ENCODE measurements at regions not wholly inside any gene's neighbourhood (a gene's known extent, or its start where the extent isn't known, plus 50 kb on each side); places are given as distances from the start of the nearest gene placed in this dataset.

- no peaks in the 10 kb centered on the region for H3K79me2 ChIP-seq (ENCODE audit: control insufficient read depth, insufficient read depth, low read length)
- no peak for DNase-seq (ENCODE audit: low read depth in 2 of 2)
- H3K9ac ChIP-seq (ENCODE audit: insufficient read depth, low read length): no peak overlapping the region
- H4K20me1 ChIP-seq (ENCODE audit: control insufficient read depth, extremely low read depth, insufficient read depth, low read length): no peaks in the 10 kb centered on the region
- H3K4me2 ChIP-seq (ENCODE audit: extremely low read depth, insufficient read depth, low read length): no peak overlapping the region
- no peak overlapping the region for H3K27ac ChIP-seq (ENCODE audit: insufficient read depth, low read length)
- H3K4me3 ChIP-seq (replicated peaks in 1 of 4; ENCODE audit: control extremely low read depth in 1 of 4, insufficient read depth in 1 of 4, low read depth in 3 of 4, low read length in 4 of 4): no peak overlapping the region
- H3K27me3 ChIP-seq (ENCODE audit: control insufficient read depth, insufficient read depth, low read length): no peaks in the 10 kb centered on the region
- no peaks in the 10 kb centered on the region for H3K9me3 ChIP-seq (ENCODE audit: control insufficient read depth, insufficient read depth, low read depth, low read length)
- H2AFZ ChIP-seq (ENCODE audit: low read length): no peak overlapping the region
- no peaks in the 10 kb centered on the region for H3K36me3 ChIP-seq (ENCODE audit: control insufficient read depth, insufficient read depth, low read length)
- no peak for TF ChIP-seq EZH2 (IDR thresholded peaks at IDR 0.05; ENCODE audit: low read length, missing control alignments)
- TF ChIP-seq CTCF (conservative IDR thresholded peaks at IDR 0.05 in 1 of 2, IDR thresholded peaks at IDR 0.05 in 1 of 2; ENCODE audit: low read depth in 1 of 2, low read length in 2 of 2): no peak
- H3K4me1 ChIP-seq (ENCODE audit: control insufficient read depth, extremely low read depth, insufficient read depth, low read length): no peaks in the 10 kb centered on the region
These were observed 1925.5 kb downstream of the PCDH7 start for GRCh38 chr4:32645653-32646052.

- Histone ChIP-seq H4K20me1 (ENCODE audit: control insufficient read depth, extremely low read depth, insufficient read depth, low read length) (no peaks in the 10 kb centered on the region), H3K79me2 (ENCODE audit: control insufficient read depth, insufficient read depth, low read length) (no peaks in the 10 kb centered on the region), H2AFZ (ENCODE audit: low read length) (no peak overlapping the region), H3K9ac (ENCODE audit: insufficient read depth, low read length) (no peak overlapping the region), H3K27ac (ENCODE audit: insufficient read depth, low read length) (no peak overlapping the region), H3K36me3 (ENCODE audit: control insufficient read depth, insufficient read depth, low read length) (no peaks in the 10 kb centered on the region), H3K4me2 (ENCODE audit: extremely low read depth, insufficient read depth, low read length) (no peak overlapping the region), H3K27me3 (ENCODE audit: control insufficient read depth, insufficient read depth, low read length) (no peaks in the 10 kb centered on the region), H3K4me1 (ENCODE audit: control insufficient read depth, extremely low read depth, insufficient read depth, low read length) (no peaks in the 10 kb centered on the region), H3K4me3 (replicated peaks in 1 of 4; ENCODE audit: control extremely low read depth in 1 of 4, insufficient read depth in 1 of 4, low read depth in 3 of 4, low read length in 4 of 4) (no peak overlapping the region), H3K9me3 (ENCODE audit: control insufficient read depth, insufficient read depth, low read depth, low read length) (no peaks in the 10 kb centered on the region)
- TF ChIP-seq CTCF (conservative IDR thresholded peaks at IDR 0.05 in 1 of 2, IDR thresholded peaks at IDR 0.05 in 1 of 2; ENCODE audit: low read depth in 1 of 2, low read length in 2 of 2): no peak
- TF ChIP-seq EZH2 (IDR thresholded peaks at IDR 0.05; ENCODE audit: low read length, missing control alignments): no peak
- no peak for DNase-seq (ENCODE audit: low read depth in 2 of 2)
These were observed 1937.8 kb downstream of the PCDH7 start for GRCh38 chr4:32658019-32658418.

- H3K27me3 ChIP-seq (ENCODE audit: control insufficient read depth, insufficient read depth, low read length): no peaks in the 10 kb centered on the region
- H3K4me3 ChIP-seq (replicated peaks in 1 of 4; ENCODE audit: control extremely low read depth in 1 of 4, insufficient read depth in 1 of 4, low read depth in 3 of 4, low read length in 4 of 4): no peak overlapping the region
- no peak overlapping the region for H3K4me2 ChIP-seq (ENCODE audit: extremely low read depth, insufficient read depth, low read length)
- no peak overlapping the region for H2AFZ ChIP-seq (ENCODE audit: low read length)
- H3K4me1 ChIP-seq (ENCODE audit: control insufficient read depth, extremely low read depth, insufficient read depth, low read length): no peaks in the 10 kb centered on the region
- no peak overlapping the region for H3K9ac ChIP-seq (ENCODE audit: insufficient read depth, low read length)
- no peak for TF ChIP-seq EZH2 (IDR thresholded peaks at IDR 0.05; ENCODE audit: low read length, missing control alignments)
- no peak for TF ChIP-seq CTCF (conservative IDR thresholded peaks at IDR 0.05 in 1 of 2, IDR thresholded peaks at IDR 0.05 in 1 of 2; ENCODE audit: low read depth in 1 of 2, low read length in 2 of 2)
- H3K36me3 ChIP-seq (ENCODE audit: control insufficient read depth, insufficient read depth, low read length): no peaks in the 10 kb centered on the region
- no peak overlapping the region for H3K27ac ChIP-seq (ENCODE audit: insufficient read depth, low read length)
- no peaks in the 10 kb centered on the region for H4K20me1 ChIP-seq (ENCODE audit: control insufficient read depth, extremely low read depth, insufficient read depth, low read length)
- H3K79me2 ChIP-seq (ENCODE audit: control insufficient read depth, insufficient read depth, low read length): no peaks in the 10 kb centered on the region
- DNase-seq (ENCODE audit: low read depth in 2 of 2): peak in 1 of 2 donors; percentile 12
- H3K9me3 ChIP-seq (ENCODE audit: control insufficient read depth, insufficient read depth, low read depth, low read length): no peaks in the 10 kb centered on the region
These were observed 1941.1 kb downstream of the PCDH7 start for GRCh38 chr4:32661229-32661628.

Data from fibroblast of lung (primary cell).